Nephron (organoid): ENCODE measurements at regions not wholly inside any gene's neighbourhood (a gene's known extent, or its start where the extent isn't known, plus 50 kb on each side); places are given as distances from the start of the nearest gene placed in this dataset.
"Not testable (repeated sequence)": the region's sequence is repeated elsewhere in the genome, so short reads cannot be mapped to it uniquely, and the experiment has no call there.

Experiments used
- H3K27ac Mint-ChIP-seq, 3 experiments: 2 replicates each; pipeline ENCODE4 v1.8.0; 2020; ENCODE audit warnings: mixed read lengths in 3 of 3, mild to moderate bottlenecking in 2 of 3, moderate library complexity in 1 of 3
- H3K27me3 Mint-ChIP-seq: 2 replicates; pipeline ENCODE4 v1.8.0; 2021; ENCODE audit warnings: low read depth, mild to moderate bottlenecking, moderate library complexity, mixed read lengths
- H3K36me3 Mint-ChIP-seq: 2 replicates; pipeline ENCODE4 v1.8.0; 2020; ENCODE audit warnings: low read depth, mixed read lengths
- H3K4me1 Mint-ChIP-seq: 2 replicates; pipeline ENCODE4 v1.8.0; 2020; ENCODE audit warnings: mixed read lengths
- H3K4me3 Mint-ChIP-seq, 3 experiments: 2 replicates each; pipeline ENCODE4 v1.8.0; 2020; ENCODE audit warnings: mild to moderate bottlenecking in 3 of 3, mixed read lengths in 3 of 3, moderate library complexity in 2 of 3
- H3K9me3 Mint-ChIP-seq: 2 replicates; pipeline ENCODE4 v1.8.0; 2020; ENCODE audit warnings: mixed read lengths
- CTCF ChIP-seq, 3 experiments: fragments of 200-600 bp; sonication (generic); IDR thresholded peaks; one replicate each; pipeline ENCODE4 v1.5.0; 2021; ENCODE audit warnings: antibody characterized with exemption in 3 of 3; ENCODE audit not compliant: unreplicated experiment in 3 of 3

GRCh38 chr2:82340578-82341053 lies 2036.1 kb upstream of the LRRTM1 start:
- TF ChIP-seq CTCF (IDR thresholded peaks at IDR 0.05; ENCODE audit: unreplicated experiment in 3 of 3) = no peak
- H3K4me3 Mint-ChIP-seq = no peak overlapping the region
- H3K4me1 Mint-ChIP-seq = no peaks in the 10 kb centered on the region
- H3K36me3 Mint-ChIP-seq = no peaks in the 10 kb centered on the region
- H3K9me3 Mint-ChIP-seq = no peaks in the 10 kb centered on the region
- no peaks in the 10 kb centered on the region for H3K27me3 Mint-ChIP-seq
- no peak overlapping the region for H3K27ac Mint-ChIP-seq

- TF ChIP-seq CTCF (IDR thresholded peaks at IDR 0.05; ENCODE audit: unreplicated experiment in 3 of 3) = no peak
- Mint-ChIP-seq H3K27ac (no peak overlapping the region), H3K36me3 (no peaks in the 10 kb centered on the region), H3K9me3 (no peaks in the 10 kb centered on the region), H3K4me3 (no peak overlapping the region), H3K4me1 (no peaks in the 10 kb centered on the region), H3K27me3 (no peaks in the 10 kb centered on the region)
Observed at GRCh38 chr2:82339805-82340204, 2035.3 kb upstream of the LRRTM1 start.

GRCh38 chr2:82333697-82334096 lies 2029.1 kb upstream of the LRRTM1 start:
- no peak for TF ChIP-seq CTCF (IDR thresholded peaks at IDR 0.05; ENCODE audit: unreplicated experiment in 3 of 3)
- Mint-ChIP-seq H3K27me3 (no peaks in the 10 kb centered on the region), H3K4me3 (no peak overlapping the region), H3K4me1 (no peaks in the 10 kb centered on the region), H3K9me3 (no peaks in the 10 kb centered on the region), H3K36me3 (no peaks in the 10 kb centered on the region), H3K27ac (no peak overlapping the region)

- Mint-ChIP-seq H3K27me3 (no peaks in the 10 kb centered on the region), H3K4me1 (no peaks in the 10 kb centered on the region), H3K36me3 (no peaks in the 10 kb centered on the region), H3K9me3 (no peaks in the 10 kb centered on the region), H3K27ac (no peak overlapping the region), H3K4me3 (no peak overlapping the region)
- TF ChIP-seq CTCF (IDR thresholded peaks at IDR 0.05; ENCODE audit: unreplicated experiment in 3 of 3) = no peak
Observed at GRCh38 chr2:82330155-82330554, 2025.6 kb upstream of the LRRTM1 start.

GRCh38 chr2:82326180-82326767 lies 2021.7 kb upstream of the LRRTM1 start:
- H3K4me1 Mint-ChIP-seq, H3K4me3 Mint-ChIP-seq, H3K27ac Mint-ChIP-seq, H3K27me3 Mint-ChIP-seq, H3K9me3 Mint-ChIP-seq, H3K36me3 Mint-ChIP-seq: not testable (repeated sequence)

GRCh38 chr2:82320296-82320695 lies 2015.7 kb upstream of the LRRTM1 start:
- no peaks in the 10 kb centered on the region for H3K9me3 Mint-ChIP-seq
- peaks cover 7% of the 10 kb centered on the region for H3K4me1 Mint-ChIP-seq
- no peak for TF ChIP-seq CTCF (IDR thresholded peaks at IDR 0.05; ENCODE audit: unreplicated experiment in 3 of 3)
- H3K27ac Mint-ChIP-seq = no peak overlapping the region
- no peaks in the 10 kb centered on the region for H3K36me3 Mint-ChIP-seq
- H3K27me3 Mint-ChIP-seq = no peaks in the 10 kb centered on the region
- no peak overlapping the region for H3K4me3 Mint-ChIP-seq
